Hematopoietic multipotent progenitor cell treated with erythropoietin and hydrocortisone succinate and interleukin-3 and kit ligand, for 8 days (in vitro differentiated cells): ENCODE measurements at regions not wholly inside any gene's neighbourhood (a gene's known extent, or its start where the extent isn't known, plus 50 kb on each side); places are given as distances from the start of the nearest gene placed in this dataset.
"Not testable (repeated sequence)": the region's sequence is repeated elsewhere in the genome, so short reads cannot be mapped to it uniquely, and the experiment has no call there.

Experiments
- DNase-seq: peaks from one replicate; pipeline ENCODE4 v3.0.0-alpha.2; 2015

GRCh38 chr6:14398953-14399352 lies 281.4 kb downstream of the CD83 start:
- no peak for DNase-seq

- DNase-seq, result no peak
Observed at GRCh38 chr6:14399635-14400034, 282.1 kb downstream of the CD83 start.

GRCh38 chr6:14401246-14401645 lies 283.7 kb downstream of the CD83 start:
- DNase-seq, result no peak

GRCh38 chr6:14406614-14407331 lies 289.2 kb downstream of the CD83 start:
- no peak for DNase-seq

GRCh38 chr6:14408446-14408845 lies 290.9 kb downstream of the CD83 start:
- DNase-seq, result no peak

GRCh38 chr6:14412026-14412425 lies 294.5 kb downstream of the CD83 start:
- DNase-seq, result no peak

- no peak for DNase-seq
Observed at GRCh38 chr6:14415452-14415851, 297.9 kb downstream of the CD83 start.

- DNase-seq, result no peak
Observed at GRCh38 chr6:14417377-14417776, 299.8 kb downstream of the CD83 start.

- not testable (repeated sequence) for DNase-seq
Observed at GRCh38 chr6:14419224-14419623, 301.7 kb downstream of the CD83 start.

GRCh38 chr6:14422061-14422460 lies 304.5 kb downstream of the CD83 start:
- no peak for DNase-seq

GRCh38 chr6:14422917-14423316 lies 305.3 kb downstream of the CD83 start:
- no peak for DNase-seq

- no peak for DNase-seq
Observed at GRCh38 chr6:14423330-14423729, 305.8 kb downstream of the CD83 start.

GRCh38 chr6:14423955-14424354 lies 306.4 kb downstream of the CD83 start:
- no peak for DNase-seq

- DNase-seq, result no peak
Observed at GRCh38 chr6:14425805-14426204, 308.2 kb downstream of the CD83 start.

GRCh38 chr6:14426281-14426680 lies 308.7 kb downstream of the CD83 start:
- DNase-seq, result no peak

GRCh38 chr6:14428269-14428668 lies 310.7 kb downstream of the CD83 start:
- DNase-seq, result no peak

- no peak for DNase-seq
Observed at GRCh38 chr6:14429396-14429795, 311.8 kb downstream of the CD83 start.

- no peak for DNase-seq
Observed at GRCh38 chr6:14430218-14430617, 312.6 kb downstream of the CD83 start.

- DNase-seq, result no peak
Observed at GRCh38 chr6:14431385-14432330, 314.1 kb downstream of the CD83 start.

GRCh38 chr6:14434916-14435690 lies 317.5 kb downstream of the CD83 start:
- DNase-seq, result no peak

GRCh38 chr6:14436592-14437132 lies 319.1 kb downstream of the CD83 start:
- no peak for DNase-seq

GRCh38 chr6:14439419-14439818 lies 321.8 kb downstream of the CD83 start:
- DNase-seq, result no peak
